Keratinocyte (primary cell): ENCODE measurements at regions not wholly inside any gene's neighbourhood (a gene's known extent, or its start where the extent isn't known, plus 50 kb on each side); places are given as distances from the start of the nearest gene placed in this dataset.

Experiments used
- EZH2 ChIP-seq: IDR thresholded peaks from one replicate; pipeline ENCODE4 v1.6.1; 2012; ENCODE audit warnings: inconsistent platforms, mild to moderate bottlenecking, low read length, moderate library complexity
- TF ChIP-seq, protein P1 (sequence below), 3 experiments: IDR thresholded peaks in 1 of 3; conservative IDR thresholded peaks in 1 of 3; optimal IDR thresholded peaks in 1 of 3; 2 replicates in 2 of 3; 3 replicates in 1 of 3; pipeline versions ENCODE3 to v1.5.1; 2011; ENCODE audit warnings: low read length in 3 of 3, mild to moderate bottlenecking in 3 of 3, moderate library complexity in 2 of 3, control low read depth in 1 of 3, inconsistent platforms in 1 of 3; ENCODE audit not compliant: insufficient read depth in 2 of 3; ENCODE audit errors: extremely low read depth in 1 of 3

DNA sequence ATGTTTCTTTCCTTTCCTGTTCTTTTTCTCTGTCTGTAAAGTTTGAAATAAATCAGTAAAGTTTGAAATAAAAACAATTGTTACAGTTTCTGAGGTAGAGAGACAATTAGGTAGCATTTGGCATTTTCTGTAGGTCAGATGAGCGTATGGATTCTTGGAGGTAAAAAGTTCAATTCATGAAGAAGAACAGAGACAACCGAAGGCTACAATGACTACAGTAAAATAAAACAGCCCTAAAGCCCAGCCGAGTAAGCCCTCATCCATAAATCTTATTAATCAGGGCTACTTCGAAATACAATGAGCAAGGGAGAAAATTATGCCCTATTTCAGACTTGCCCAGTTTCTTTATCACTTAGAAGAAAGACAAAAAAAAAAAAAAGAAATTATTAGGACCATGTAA, 941.9 kb upstream of the SLC10A2 start:
- TF ChIP-seq, protein P1, sequence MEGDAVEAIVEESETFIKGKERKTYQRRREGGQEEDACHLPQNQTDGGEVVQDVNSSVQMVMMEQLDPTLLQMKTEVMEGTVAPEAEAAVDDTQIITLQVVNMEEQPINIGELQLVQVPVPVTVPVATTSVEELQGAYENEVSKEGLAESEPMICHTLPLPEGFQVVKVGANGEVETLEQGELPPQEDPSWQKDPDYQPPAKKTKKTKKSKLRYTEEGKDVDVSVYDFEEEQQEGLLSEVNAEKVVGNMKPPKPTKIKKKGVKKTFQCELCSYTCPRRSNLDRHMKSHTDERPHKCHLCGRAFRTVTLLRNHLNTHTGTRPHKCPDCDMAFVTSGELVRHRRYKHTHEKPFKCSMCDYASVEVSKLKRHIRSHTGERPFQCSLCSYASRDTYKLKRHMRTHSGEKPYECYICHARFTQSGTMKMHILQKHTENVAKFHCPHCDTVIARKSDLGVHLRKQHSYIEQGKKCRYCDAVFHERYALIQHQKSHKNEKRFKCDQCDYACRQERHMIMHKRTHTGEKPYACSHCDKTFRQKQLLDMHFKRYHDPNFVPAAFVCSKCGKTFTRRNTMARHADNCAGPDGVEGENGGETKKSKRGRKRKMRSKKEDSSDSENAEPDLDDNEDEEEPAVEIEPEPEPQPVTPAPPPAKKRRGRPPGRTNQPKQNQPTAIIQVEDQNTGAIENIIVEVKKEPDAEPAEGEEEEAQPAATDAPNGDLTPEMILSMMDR (optimal IDR thresholded peaks at IDR 0.05 in 1 of 3, IDR thresholded peaks at IDR 0.05 in 1 of 3, conservative IDR thresholded peaks at IDR 0.05 in 1 of 3; ENCODE audit: extremely low read depth in 1 of 3, insufficient read depth in 2 of 3, low read length in 3 of 3) = no peak
- TF ChIP-seq EZH2 = no peak
